ENCODE measurements at regions not wholly inside any gene's neighbourhood (a gene's known extent, or its start where the extent isn't known, plus 50 kb on each side); places are given as distances from the start of the nearest gene placed in this dataset.

DNA sequence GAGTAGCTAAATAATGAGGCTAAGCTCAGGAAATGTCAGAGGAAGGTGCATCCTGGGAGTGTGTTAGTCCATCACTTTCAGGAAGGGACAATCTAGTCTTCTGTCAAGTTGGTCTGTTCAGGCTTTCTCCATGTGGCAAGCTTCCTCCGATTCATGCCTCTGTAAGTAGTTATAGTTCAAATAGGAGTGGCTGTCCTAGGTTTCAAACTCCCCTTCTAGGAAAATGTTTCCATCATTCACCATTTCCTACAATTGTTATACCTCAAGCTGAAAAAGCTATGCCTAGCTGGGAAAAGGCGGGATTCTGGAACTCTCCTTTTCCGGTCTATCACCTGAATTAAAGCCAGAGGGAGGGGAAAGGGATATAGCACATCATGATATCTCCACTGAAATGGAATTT, 287.7 kb upstream of the ZSWIM2 start:
- Mint-ChIP-seq H3K27me3 (no peaks in the 10 kb centered on the region), H3K4me3 (no peak overlapping the region), H3K36me3 (no peaks in the 10 kb centered on the region), H3K9me3 (peaks cover 0 to 5% (median 5%) of the 10 kb centered on the region in 3 donors), H3K4me1 (no peaks in the 10 kb centered on the region), H3K27ac (no peak overlapping the region)
- Histone ChIP-seq H3K4me3 (ENCODE audit: control insufficient read depth in 1 of 2, extremely low read depth in 1 of 2, low read length in 1 of 2) (no peak overlapping the region), H3K9me3 (no peaks in the 10 kb centered on the region), H3K36me3 (ENCODE audit: control insufficient read depth in 2 of 2, extremely low read depth in 1 of 2, insufficient read depth in 1 of 2, low read length in 1 of 2) (no peaks in the 10 kb centered on the region), H3K27ac (ENCODE audit: low read length) (no peak overlapping the region), H3K27me3 (replicated peaks in 1 of 2; ENCODE audit: control insufficient read depth in 2 of 2, extremely low read depth in 1 of 2, insufficient read depth in 2 of 2, low read length in 1 of 2) (no peaks in the 10 kb centered on the region), H3K4me1 (ENCODE audit: control insufficient read depth in 1 of 2, extremely low read depth in 1 of 2, insufficient read depth in 2 of 2, low read length in 2 of 2) (no peaks in the 10 kb centered on the region)
- DNase-seq = no peak
- CTCF ChIA-PET = no interaction called here
- WGBS (ENCODE audit: insufficient coverage) = no CpG with 5 or more reads among the region's 3 CpGs
- ATAC-seq (replicated peaks in 1 of 4) = no peak
- POLR2A ChIA-PET = no interaction called here

DNA sequence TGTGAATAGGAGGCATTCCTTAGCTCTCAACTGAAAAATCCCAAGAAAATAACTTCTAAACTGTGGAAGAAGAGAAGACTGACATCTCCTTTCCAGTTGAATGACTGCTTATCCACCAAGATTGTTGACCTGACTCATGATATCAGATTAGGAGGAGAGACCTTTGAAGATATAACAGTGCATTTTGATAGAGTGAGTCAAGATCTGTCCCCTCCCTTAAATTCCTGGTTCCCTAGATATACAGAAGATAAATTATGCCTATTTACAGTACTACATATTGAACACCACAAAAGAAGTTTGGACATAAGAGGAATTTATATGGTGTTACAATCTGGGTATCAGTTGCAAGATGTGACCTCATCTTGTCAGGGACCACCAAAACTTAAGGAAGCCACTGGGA, 285.3 kb upstream of the ZSWIM2 start:
- H3K36me3 ChIP-seq (ENCODE audit: control insufficient read depth in 2 of 2, extremely low read depth in 1 of 2, insufficient read depth in 1 of 2, low read length in 1 of 2) = no peaks in the 10 kb centered on the region
- Mint-ChIP-seq H3K4me1 (no peaks in the 10 kb centered on the region), H3K9me3 (peaks cover 0 to 5% (median 5%) of the 10 kb centered on the region in 3 donors), H3K4me3 (no peak overlapping the region), H3K36me3 (no peaks in the 10 kb centered on the region), H3K27ac (no peak overlapping the region), H3K27me3 (no peaks in the 10 kb centered on the region)
- no peak for ATAC-seq (replicated peaks in 1 of 4)
- POLR2A ChIA-PET = no interaction called here
- H3K9me3 ChIP-seq = no peaks in the 10 kb centered on the region
- no peak for DNase-seq
- H3K27ac ChIP-seq (ENCODE audit: low read length) = no peak overlapping the region
- H3K27me3 ChIP-seq (replicated peaks in 1 of 2; ENCODE audit: control insufficient read depth in 2 of 2, extremely low read depth in 1 of 2, insufficient read depth in 2 of 2, low read length in 1 of 2) = no peaks in the 10 kb centered on the region
- CTCF ChIA-PET = no interaction called here
- no peaks in the 10 kb centered on the region for H3K4me1 ChIP-seq (ENCODE audit: control insufficient read depth in 1 of 2, extremely low read depth in 1 of 2, insufficient read depth in 2 of 2, low read length in 2 of 2)
- H3K4me3 ChIP-seq (ENCODE audit: control insufficient read depth in 1 of 2, extremely low read depth in 1 of 2, low read length in 1 of 2) = no peak overlapping the region

DNA sequence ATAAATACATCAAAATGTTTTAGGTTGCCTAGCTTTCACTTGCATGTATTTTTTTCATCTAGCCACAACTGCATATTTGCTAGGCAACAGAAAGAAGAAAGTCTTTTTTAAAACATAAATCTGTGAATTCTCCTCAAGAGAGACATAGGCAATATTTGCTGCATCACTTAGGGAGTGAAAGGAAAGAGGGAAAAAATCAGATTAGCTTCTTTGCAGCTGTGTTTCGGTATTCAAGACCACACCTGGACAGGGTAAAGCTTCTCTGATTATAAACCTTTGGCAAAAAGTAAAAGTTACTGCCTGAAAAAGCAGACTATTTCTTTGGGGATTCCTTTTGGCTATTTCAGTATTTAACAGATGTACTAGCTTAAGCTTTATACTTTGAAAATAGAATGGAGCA, 280.9 kb upstream of the ZSWIM2 start:
- H3K9me3 Mint-ChIP-seq = peaks cover 0 to 9% (median 5%) of the 10 kb centered on the region in 3 donors
- Histone ChIP-seq H3K4me1 (ENCODE audit: control insufficient read depth in 1 of 2, extremely low read depth in 1 of 2, insufficient read depth in 2 of 2, low read length in 2 of 2) (no peaks in the 10 kb centered on the region), H3K36me3 (ENCODE audit: control insufficient read depth in 2 of 2, extremely low read depth in 1 of 2, insufficient read depth in 1 of 2, low read length in 1 of 2) (no peaks in the 10 kb centered on the region), H3K9me3 (no peaks in the 10 kb centered on the region), H3K27me3 (replicated peaks in 1 of 2; ENCODE audit: control insufficient read depth in 2 of 2, extremely low read depth in 1 of 2, insufficient read depth in 2 of 2, low read length in 1 of 2) (no peaks in the 10 kb centered on the region), H3K4me3 (ENCODE audit: control insufficient read depth in 1 of 2, extremely low read depth in 1 of 2, low read length in 1 of 2) (no peak overlapping the region), H3K27ac (ENCODE audit: low read length) (no peak overlapping the region)
- no peak overlapping the region for H3K27ac Mint-ChIP-seq
- H3K4me3 Mint-ChIP-seq = no peak overlapping the region
- H3K27me3 Mint-ChIP-seq = no peaks in the 10 kb centered on the region
- ChIA-PET CTCF (no interaction called here), POLR2A (no interaction called here)
- ATAC-seq (replicated peaks in 1 of 4) (no peak), DNase-seq (no peak)
- no peaks in the 10 kb centered on the region for H3K36me3 Mint-ChIP-seq
- WGBS (ENCODE audit: insufficient coverage) = 83% methylated on average over 1 of the region's 1 CpG
- no peaks in the 10 kb centered on the region for H3K4me1 Mint-ChIP-seq

DNA sequence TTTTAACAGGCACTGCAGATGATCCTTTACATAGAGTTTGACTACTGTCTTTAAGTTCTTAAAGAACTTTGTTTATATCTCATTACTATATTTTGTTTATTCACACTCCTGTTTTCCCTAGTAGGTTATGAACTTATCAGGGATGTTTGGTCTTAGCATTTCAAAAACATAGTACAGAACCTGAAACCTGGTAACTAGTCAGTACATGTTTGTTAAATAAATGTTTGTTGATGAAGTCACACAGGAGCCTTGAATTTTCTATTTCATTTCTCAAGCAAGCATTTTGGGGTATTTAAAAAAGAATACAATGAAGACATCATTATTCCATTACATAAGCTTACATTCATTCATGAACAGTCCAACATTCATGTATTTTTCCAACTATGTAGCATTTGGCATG, 280.3 kb upstream of the ZSWIM2 start:
- H3K36me3 Mint-ChIP-seq = no peaks in the 10 kb centered on the region
- H3K9me3 Mint-ChIP-seq = peaks cover 0 to 9% (median 5%) of the 10 kb centered on the region in 3 donors
- POLR2A ChIA-PET = no interaction called here
- H3K36me3 ChIP-seq (ENCODE audit: control insufficient read depth in 2 of 2, extremely low read depth in 1 of 2, insufficient read depth in 1 of 2, low read length in 1 of 2) = no peaks in the 10 kb centered on the region
- H3K27me3 ChIP-seq (replicated peaks in 1 of 2; ENCODE audit: control insufficient read depth in 2 of 2, extremely low read depth in 1 of 2, insufficient read depth in 2 of 2, low read length in 1 of 2) = no peaks in the 10 kb centered on the region
- H3K4me3 Mint-ChIP-seq = no peak overlapping the region
- ATAC-seq (replicated peaks in 1 of 4) (no peak), DNase-seq (no peak)
- no peaks in the 10 kb centered on the region for H3K4me1 ChIP-seq (ENCODE audit: control insufficient read depth in 1 of 2, extremely low read depth in 1 of 2, insufficient read depth in 2 of 2, low read length in 2 of 2)
- no peaks in the 10 kb centered on the region for H3K4me1 Mint-ChIP-seq
- H3K27ac ChIP-seq (ENCODE audit: low read length) = no peak overlapping the region
- H3K27ac Mint-ChIP-seq = no peak overlapping the region
- CTCF ChIA-PET = no interaction called here
- H3K4me3 ChIP-seq (ENCODE audit: control insufficient read depth in 1 of 2, extremely low read depth in 1 of 2, low read length in 1 of 2) = no peak overlapping the region
- H3K27me3 Mint-ChIP-seq = no peaks in the 10 kb centered on the region
- no peaks in the 10 kb centered on the region for H3K9me3 ChIP-seq

- Histone ChIP-seq H3K4me3 (ENCODE audit: control insufficient read depth in 1 of 2, extremely low read depth in 1 of 2, low read length in 1 of 2) (no peak overlapping the region), H3K27me3 (replicated peaks in 1 of 2; ENCODE audit: control insufficient read depth in 2 of 2, extremely low read depth in 1 of 2, insufficient read depth in 2 of 2, low read length in 1 of 2) (no peaks in the 10 kb centered on the region), H3K4me1 (ENCODE audit: control insufficient read depth in 1 of 2, extremely low read depth in 1 of 2, insufficient read depth in 2 of 2, low read length in 2 of 2) (no peaks in the 10 kb centered on the region), H3K27ac (ENCODE audit: low read length) (no peak overlapping the region), H3K9me3 (no peaks in the 10 kb centered on the region), H3K36me3 (ENCODE audit: control insufficient read depth in 2 of 2, extremely low read depth in 1 of 2, insufficient read depth in 1 of 2, low read length in 1 of 2) (no peaks in the 10 kb centered on the region)
- no CpG with 5 or more reads among the region's 5 CpGs for WGBS (ENCODE audit: insufficient coverage)
- no peak overlapping the region for H3K27ac Mint-ChIP-seq
- H3K36me3 Mint-ChIP-seq = no peaks in the 10 kb centered on the region
- H3K9me3 Mint-ChIP-seq = peaks cover 0 to 4% (median 0%) of the 10 kb centered on the region in 3 donors
- no peaks in the 10 kb centered on the region for H3K4me1 Mint-ChIP-seq
- no peak for DNase-seq
- ATAC-seq (replicated peaks in 1 of 4) = no peak
- ChIA-PET CTCF (no interaction called here), POLR2A (no interaction called here)
- H3K4me3 Mint-ChIP-seq = no peak overlapping the region
- H3K27me3 Mint-ChIP-seq = no peaks in the 10 kb centered on the region
These were observed 277.5 kb upstream of the ZSWIM2 start for GRCh38 chr2:187126247-187127005.

DNA sequence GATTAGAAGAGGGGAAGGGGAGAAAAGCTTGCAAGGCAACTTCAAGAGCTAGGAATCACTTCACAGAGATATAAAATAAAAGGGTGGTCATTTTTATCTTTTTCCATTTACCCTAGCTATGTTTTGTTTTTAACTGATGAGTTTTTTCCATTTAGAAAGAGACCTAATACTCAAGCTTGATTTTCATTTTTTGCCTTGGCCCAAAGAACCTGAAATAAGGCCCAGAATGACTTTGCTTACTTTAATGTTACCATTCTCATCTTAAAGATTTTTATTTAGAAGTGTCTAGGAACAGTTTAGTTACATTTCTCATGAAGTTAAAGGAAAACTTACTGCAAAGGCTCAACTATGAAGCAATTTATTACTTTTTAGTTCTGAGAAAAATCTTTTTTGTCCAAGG, 276.3 kb upstream of the ZSWIM2 start:
- Mint-ChIP-seq H3K9me3 (peaks cover 0 to 4% (median 4%) of the 10 kb centered on the region in 3 donors), H3K27me3 (no peaks in the 10 kb centered on the region), H3K36me3 (no peaks in the 10 kb centered on the region), H3K27ac (no peak overlapping the region), H3K4me3 (no peak overlapping the region), H3K4me1 (no peaks in the 10 kb centered on the region)
- Histone ChIP-seq H3K36me3 (ENCODE audit: control insufficient read depth in 2 of 2, extremely low read depth in 1 of 2, insufficient read depth in 1 of 2, low read length in 1 of 2) (no peaks in the 10 kb centered on the region), H3K4me1 (ENCODE audit: control insufficient read depth in 1 of 2, extremely low read depth in 1 of 2, insufficient read depth in 2 of 2, low read length in 2 of 2) (no peaks in the 10 kb centered on the region), H3K9me3 (no peaks in the 10 kb centered on the region), H3K27me3 (replicated peaks in 1 of 2; ENCODE audit: control insufficient read depth in 2 of 2, extremely low read depth in 1 of 2, insufficient read depth in 2 of 2, low read length in 1 of 2) (no peaks in the 10 kb centered on the region), H3K27ac (ENCODE audit: low read length) (no peak overlapping the region), H3K4me3 (ENCODE audit: control insufficient read depth in 1 of 2, extremely low read depth in 1 of 2, low read length in 1 of 2) (no peak overlapping the region)
- POLR2A ChIA-PET = no interaction called here
- no peak for ATAC-seq (replicated peaks in 1 of 4)
- no peak for DNase-seq
- CTCF ChIA-PET = no interaction called here

DNA sequence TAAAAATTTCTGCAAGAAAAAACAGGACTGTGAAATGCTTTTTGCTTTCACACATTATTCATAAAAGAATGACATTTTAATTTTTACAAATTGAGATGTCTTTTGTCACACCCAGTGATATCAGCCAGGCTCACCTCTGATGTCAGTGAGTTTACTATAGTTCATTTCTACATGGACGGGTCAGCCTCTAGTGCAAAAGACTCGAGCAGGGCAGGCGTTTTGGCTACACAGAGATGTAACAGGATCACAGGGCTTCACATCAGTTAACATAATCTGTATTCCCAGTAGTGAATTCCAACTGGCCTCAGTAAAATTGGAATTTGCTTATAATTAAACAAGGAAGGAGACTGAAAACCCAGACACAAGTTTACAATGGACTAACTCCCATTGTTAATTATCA, 275.6 kb upstream of the ZSWIM2 start:
- Histone ChIP-seq H3K9me3 (no peaks in the 10 kb centered on the region), H3K27me3 (replicated peaks in 1 of 2; ENCODE audit: control insufficient read depth in 2 of 2, extremely low read depth in 1 of 2, insufficient read depth in 2 of 2, low read length in 1 of 2) (no peaks in the 10 kb centered on the region), H3K4me1 (ENCODE audit: control insufficient read depth in 1 of 2, extremely low read depth in 1 of 2, insufficient read depth in 2 of 2, low read length in 2 of 2) (no peaks in the 10 kb centered on the region), H3K27ac (ENCODE audit: low read length) (no peak overlapping the region), H3K36me3 (ENCODE audit: control insufficient read depth in 2 of 2, extremely low read depth in 1 of 2, insufficient read depth in 1 of 2, low read length in 1 of 2) (no peaks in the 10 kb centered on the region), H3K4me3 (ENCODE audit: control insufficient read depth in 1 of 2, extremely low read depth in 1 of 2, low read length in 1 of 2) (no peak overlapping the region)
- no peak for DNase-seq
- no peak for ATAC-seq (replicated peaks in 1 of 4)
- no peaks in the 10 kb centered on the region for H3K4me1 Mint-ChIP-seq
- H3K4me3 Mint-ChIP-seq = no peak overlapping the region
- ChIA-PET POLR2A (no interaction called here), CTCF (no interaction called here)
- H3K27me3 Mint-ChIP-seq = no peaks in the 10 kb centered on the region
- WGBS (ENCODE audit: insufficient coverage) = no CpG with 5 or more reads among the region's 3 CpGs
- H3K36me3 Mint-ChIP-seq = no peaks in the 10 kb centered on the region
- peaks cover 2 to 6% (median 4%) of the 10 kb centered on the region in 3 donors for H3K9me3 Mint-ChIP-seq
- H3K27ac Mint-ChIP-seq = no peak overlapping the region
